Stomach (tissue), 8 donors: ENCODE measurements at regions not wholly inside any gene's neighbourhood (a gene's known extent, or its start where the extent isn't known, plus 50 kb on each side); places are given as distances from the start of the nearest gene placed in this dataset.

Source experiments
- DNase-seq, 2 donors: peaks; one replicate each; pipeline versions ENCODE4 v3.0.0 to v3.0.0-alpha.2; 2013 to 2019
- H3K27ac ChIP-seq, 5 donors: fragments of 200-600 bp in 4 of 5; sonication (generic) in 4 of 5; one replicate each; pipeline ENCODE4 v1.5.1; 2013 to 2019; ENCODE audit warnings: mild to moderate bottlenecking in 1 of 5, moderate library complexity in 1 of 5
- H3K27me3 ChIP-seq, 3 donors: fragments of 200-600 bp; sonication (generic); one replicate each; pipeline ENCODE4 v1.5.1; 2017 to 2019; ENCODE audit warnings: mixed run types in 1 of 3
- H3K36me3 ChIP-seq, 4 donors: fragments of 200-600 bp; sonication (generic); 1 replicate in 3 of 4; 2 replicates in 1 of 4; pipeline ENCODE4 v1.5.1; 2016 to 2019
- H3K4me1 ChIP-seq, 4 donors: fragments of 200-600 bp; sonication (generic); one replicate each; pipeline ENCODE4 v1.5.1; 2016 to 2019
- H3K4me3 ChIP-seq, 4 donors: fragments of 200-600 bp; sonication (generic) in 3 of 4; one replicate each; pipeline ENCODE4 v1.5.1; 2016 to 2019; ENCODE audit warnings: mild to moderate bottlenecking in 1 of 4
- H3K9me3 ChIP-seq, 4 donors: fragments of 200-600 bp; sonication (generic); one replicate each; pipeline ENCODE4 v1.5.1; 2016 to 2019
- EP300 ChIP-seq: sonication (generic); formaldehyde crosslinking; IDR thresholded peaks from one replicate; pipeline ENCODE4 v1.6.1; 2017; ENCODE audit warnings: antibody characterized with exemption
- POLR2A ChIP-seq, 4 donors: fragments of 450-650 bp; IDR thresholded peaks; one replicate each; pipeline ENCODE4 v1.6.1; 2016; ENCODE audit warnings: antibody characterized with exemption in 4 of 4, control low read depth in 2 of 4, mild to moderate bottlenecking in 1 of 4, moderate library complexity in 1 of 4
- POLR2AphosphoS5 ChIP-seq, 3 donors: sonication (generic); formaldehyde crosslinking; IDR thresholded peaks; one replicate each; pipeline ENCODE4 v1.6.1; 2016; ENCODE audit warnings: antibody characterized with exemption in 3 of 3
- WGBS, 5 donors: extraction: QIAGEN DNeasy Blood & Tissue Kit in 3 of 5; methylation state at CpG; one replicate each; pipeline versions ENCODE4 v1.1.5 to v1.1.7; 2013 to 2018; 5-methylcytosine and 5-hydroxymethylcytosine counted together
- intact Hi-C: fragments of 100-400 bp; cut with DNase I; formaldehyde crosslinking; loops from one replicate; pipeline ENCODE4 v1.15.1; 2023; ENCODE audit warnings: low total_unique reads
- TF ChIP-seq, protein P1 (sequence below), 7 experiments: fragments of 450-650 bp in 4 of 7; fragments of 200-600 bp in 3 of 7; sonication (generic) in 3 of 7; IDR thresholded peaks; one replicate each; pipeline ENCODE4 v1.5.1; 2016 to 2019; ENCODE audit warnings: antibody characterized with exemption in 7 of 7, control low read depth in 2 of 7, mild to moderate bottlenecking in 1 of 7
- donor health status: healthy with polysubstance abuse.
- donor health status: Bipolar disorder and iron deficiency.
- donor health status: healthy.

DNA sequence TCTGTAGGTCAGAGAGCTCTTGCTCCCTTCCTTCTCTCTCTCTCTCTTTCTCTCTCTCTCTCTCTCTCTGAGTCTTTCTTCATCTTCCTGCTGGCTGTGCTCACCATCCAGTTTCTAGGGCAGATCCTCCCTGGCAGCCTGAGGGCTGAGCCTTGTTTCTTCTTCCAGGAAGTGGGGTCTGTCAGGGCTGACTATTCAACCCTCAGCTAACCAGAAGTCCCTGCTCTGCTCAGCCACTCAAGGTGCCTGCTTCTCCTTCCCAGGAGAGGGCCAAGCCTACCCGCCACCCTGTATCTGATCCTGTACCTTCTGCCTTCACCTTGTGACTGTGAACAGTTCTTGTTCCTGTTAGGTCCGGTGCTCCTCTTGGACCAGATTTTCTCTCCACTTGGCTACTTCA is 107.6 kb upstream of the ETV3 start:
- no peaks in the 10 kb centered on the region for H3K36me3 ChIP-seq
- DNase-seq = peak in 1 of 2 donors; percentile 6
- 63 to 95% (median 91%) methylated on average over 2 of the region's 2 CpGs for WGBS, 5 donors
- no peaks in the 10 kb centered on the region for H3K9me3 ChIP-seq
- no peak overlapping the region for H3K27ac ChIP-seq
- H3K27me3 ChIP-seq = peaks cover 0 to 4% (median 0%) of the 10 kb centered on the region in 3 donors
- intact Hi-C loops = no loop called here
- no peak overlapping the region for H3K4me3 ChIP-seq
- TF ChIP-seq EP300 = no peak
- no peak for TF ChIP-seq POLR2A (IDR thresholded peaks at IDR 0.05)
- TF ChIP-seq POLR2AphosphoS5 (IDR thresholded peaks at IDR 0.05) = no peak
- TF ChIP-seq, protein P1, sequence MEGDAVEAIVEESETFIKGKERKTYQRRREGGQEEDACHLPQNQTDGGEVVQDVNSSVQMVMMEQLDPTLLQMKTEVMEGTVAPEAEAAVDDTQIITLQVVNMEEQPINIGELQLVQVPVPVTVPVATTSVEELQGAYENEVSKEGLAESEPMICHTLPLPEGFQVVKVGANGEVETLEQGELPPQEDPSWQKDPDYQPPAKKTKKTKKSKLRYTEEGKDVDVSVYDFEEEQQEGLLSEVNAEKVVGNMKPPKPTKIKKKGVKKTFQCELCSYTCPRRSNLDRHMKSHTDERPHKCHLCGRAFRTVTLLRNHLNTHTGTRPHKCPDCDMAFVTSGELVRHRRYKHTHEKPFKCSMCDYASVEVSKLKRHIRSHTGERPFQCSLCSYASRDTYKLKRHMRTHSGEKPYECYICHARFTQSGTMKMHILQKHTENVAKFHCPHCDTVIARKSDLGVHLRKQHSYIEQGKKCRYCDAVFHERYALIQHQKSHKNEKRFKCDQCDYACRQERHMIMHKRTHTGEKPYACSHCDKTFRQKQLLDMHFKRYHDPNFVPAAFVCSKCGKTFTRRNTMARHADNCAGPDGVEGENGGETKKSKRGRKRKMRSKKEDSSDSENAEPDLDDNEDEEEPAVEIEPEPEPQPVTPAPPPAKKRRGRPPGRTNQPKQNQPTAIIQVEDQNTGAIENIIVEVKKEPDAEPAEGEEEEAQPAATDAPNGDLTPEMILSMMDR (IDR thresholded peaks at IDR 0.05) = no peak
- H3K4me1 ChIP-seq = peaks cover 0 to 8% (median 0%) of the 10 kb centered on the region in 4 donors

DNA sequence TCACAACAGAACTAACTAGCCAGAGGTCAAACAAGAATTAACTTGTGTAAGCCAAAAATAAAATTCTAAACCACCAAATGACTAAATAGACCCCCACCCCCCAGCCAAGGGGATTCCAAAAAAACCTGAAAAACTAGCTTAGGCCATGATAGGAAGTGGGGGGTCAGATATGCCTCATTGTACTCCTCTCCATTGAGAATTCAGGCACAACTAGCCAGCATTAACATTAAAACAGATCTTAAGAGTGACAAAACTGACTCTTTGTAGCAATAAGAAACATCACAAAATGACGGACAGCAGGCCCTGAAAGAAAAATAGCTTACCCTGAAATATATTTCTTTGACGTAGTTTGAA is 103.0 kb upstream of the ETV3 start:
- H3K27ac ChIP-seq = peak overlapping the region in 4 of 5 donors; percentile 42 to 67 (median 61)
- TF ChIP-seq POLR2A (IDR thresholded peaks at IDR 0.05) (no peak), EP300 (no peak), POLR2AphosphoS5 (IDR thresholded peaks at IDR 0.05) (no peak)
- TF ChIP-seq, protein P1 (IDR thresholded peaks at IDR 0.05) = no peak

DNA sequence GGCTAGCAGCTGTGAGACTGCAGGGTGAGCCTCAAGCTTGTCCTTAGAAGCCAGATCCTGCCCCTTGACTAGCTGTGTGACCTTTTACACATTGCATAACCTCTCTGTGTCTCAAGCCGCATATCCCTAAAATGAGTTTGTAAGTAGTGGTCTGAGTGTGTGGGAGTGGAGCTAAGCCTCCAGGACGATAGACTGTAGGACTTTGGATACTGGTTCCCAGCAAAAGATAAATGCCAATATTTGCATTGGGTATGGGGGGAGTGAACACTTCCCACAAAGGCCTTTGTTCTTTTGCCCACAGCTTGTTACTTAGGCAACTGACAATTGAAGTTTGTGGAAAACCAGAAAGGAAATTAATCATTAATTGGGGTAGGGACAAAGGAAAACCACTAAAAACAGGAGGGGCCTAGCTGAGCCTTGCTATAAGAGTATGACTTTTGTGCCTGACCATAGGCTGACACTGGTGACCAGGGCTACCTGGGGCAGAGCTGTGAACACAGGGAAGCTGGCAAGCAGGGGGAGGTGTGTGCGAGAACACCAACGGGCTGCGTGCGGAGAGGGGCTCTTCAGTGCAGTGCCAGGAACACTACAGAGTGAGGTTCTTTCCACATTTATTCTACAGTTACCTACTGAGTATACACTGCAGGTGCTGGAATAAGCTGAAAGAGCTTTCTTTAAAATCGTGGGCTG is 102.4 kb upstream of the ETV3 start:
- Histone ChIP-seq H3K4me1 (peaks cover 4 to 30% (median 13%) of the 10 kb centered on the region in 4 donors), H3K27me3 (peaks cover 0 to 9% (median 0%) of the 10 kb centered on the region in 3 donors), H3K9me3 (no peaks in the 10 kb centered on the region), H3K27ac (peak overlapping the region; percentile 42 to 67 (median 66)), H3K4me3 (no peak overlapping the region), H3K36me3 (no peaks in the 10 kb centered on the region)
- intact Hi-C loops = no loop called here
- 26 to 46% (median 35%) methylated on average over 7 of the region's 7 CpGs for WGBS, 5 donors
- peak in 2 of 3 donors; percentile 28 to 33 for TF ChIP-seq POLR2AphosphoS5 (IDR thresholded peaks at IDR 0.05)
- TF ChIP-seq, protein P1 (IDR thresholded peaks at IDR 0.05) = no peak
- TF ChIP-seq POLR2A (IDR thresholded peaks at IDR 0.05) = no peak
- TF ChIP-seq EP300 = no peak
- DNase-seq = peak; percentile 64 to 83

More for the DNA sequence above, 103.0 kb upstream of the ETV3 start:
- no peaks in the 10 kb centered on the region for H3K36me3 ChIP-seq
- no peak for DNase-seq
- peaks cover 0 to 9% (median 0%) of the 10 kb centered on the region in 3 donors for H3K27me3 ChIP-seq
- intact Hi-C loops = no loop called here
- H3K9me3 ChIP-seq = no peaks in the 10 kb centered on the region
- H3K4me1 ChIP-seq = peaks cover 4 to 30% (median 13%) of the 10 kb centered on the region in 4 donors
- 59 to 75% (median 72%) methylated on average over 2 of the region's 2 CpGs for WGBS, 5 donors
- H3K4me3 ChIP-seq = no peak overlapping the region

DNA sequence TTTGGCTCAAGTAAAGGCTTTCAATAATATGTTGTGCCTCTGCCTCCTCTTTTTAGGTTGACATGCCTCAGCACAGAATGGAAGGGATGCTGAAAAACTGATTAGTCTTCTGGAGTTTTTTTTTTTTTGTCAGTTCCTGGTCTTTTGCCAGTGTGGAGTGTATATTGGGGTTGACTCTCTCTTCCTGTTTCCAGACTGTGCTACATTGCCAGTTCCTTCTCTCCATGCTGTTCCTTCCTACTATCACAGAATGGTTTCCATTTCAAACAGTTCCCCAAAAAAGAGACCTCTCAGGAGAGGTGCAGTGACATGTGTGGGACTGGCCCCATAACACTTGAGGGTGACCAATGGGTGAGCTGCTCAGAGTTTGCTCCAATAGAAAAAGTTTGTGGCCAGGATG is 101.7 kb upstream of the ETV3 start:
- Histone ChIP-seq H3K4me3 (no peak overlapping the region), H3K27ac (peak overlapping the region in 4 of 5 donors; percentile 37 to 66 (median 53)), H3K36me3 (no peaks in the 10 kb centered on the region), H3K9me3 (no peaks in the 10 kb centered on the region), H3K4me1 (peaks cover 4 to 30% (median 15%) of the 10 kb centered on the region in 4 donors), H3K27me3 (peaks cover 0 to 4% (median 0%) of the 10 kb centered on the region in 3 donors)
- DNase-seq = peak in 1 of 2 donors; percentile 8
- TF ChIP-seq POLR2A (IDR thresholded peaks at IDR 0.05) = no peak
- no peak for TF ChIP-seq EP300
- TF ChIP-seq, protein P1 (IDR thresholded peaks at IDR 0.05) = no peak
- TF ChIP-seq POLR2AphosphoS5 (IDR thresholded peaks at IDR 0.05) = no peak
- intact Hi-C loops = no loop called here
